Astrocyte of the spinal cord (primary cell): ENCODE measurements at regions not wholly inside any gene's neighbourhood (a gene's known extent, or its start where the extent isn't known, plus 50 kb on each side); places are given as distances from the start of the nearest gene placed in this dataset.

Experiments
- DNase-seq: peaks from one replicate; pipeline ENCODE4 v3.0.0; 2011; ENCODE audit warnings: low read depth, low spot score
- H3K4me3 ChIP-seq: 2 replicates; pipeline ENCODE4 v1.5.1; 2011; ENCODE audit warnings: low read depth, mild to moderate bottlenecking, low read length, moderate library complexity
- in situ Hi-C: cut with HindIII; loops from 2 replicates; pipeline ENCODE4 v1.10.0; 2017; ENCODE audit warnings: low sequenced_read_pairs
- TF ChIP-seq, protein P1 (sequence below): IDR thresholded peaks from 2 replicates; pipeline ENCODE4 v1.5.1; 2012; ENCODE audit warnings: low read depth, mild to moderate bottlenecking, low read length, inconsistent platforms

GRCh38 chr14:42228611-42229010, 621.9 kb downstream of the LRFN5 start:
- DNase-seq, result no peak
- no peak overlapping the region for H3K4me3 ChIP-seq
- TF ChIP-seq, protein P1, sequence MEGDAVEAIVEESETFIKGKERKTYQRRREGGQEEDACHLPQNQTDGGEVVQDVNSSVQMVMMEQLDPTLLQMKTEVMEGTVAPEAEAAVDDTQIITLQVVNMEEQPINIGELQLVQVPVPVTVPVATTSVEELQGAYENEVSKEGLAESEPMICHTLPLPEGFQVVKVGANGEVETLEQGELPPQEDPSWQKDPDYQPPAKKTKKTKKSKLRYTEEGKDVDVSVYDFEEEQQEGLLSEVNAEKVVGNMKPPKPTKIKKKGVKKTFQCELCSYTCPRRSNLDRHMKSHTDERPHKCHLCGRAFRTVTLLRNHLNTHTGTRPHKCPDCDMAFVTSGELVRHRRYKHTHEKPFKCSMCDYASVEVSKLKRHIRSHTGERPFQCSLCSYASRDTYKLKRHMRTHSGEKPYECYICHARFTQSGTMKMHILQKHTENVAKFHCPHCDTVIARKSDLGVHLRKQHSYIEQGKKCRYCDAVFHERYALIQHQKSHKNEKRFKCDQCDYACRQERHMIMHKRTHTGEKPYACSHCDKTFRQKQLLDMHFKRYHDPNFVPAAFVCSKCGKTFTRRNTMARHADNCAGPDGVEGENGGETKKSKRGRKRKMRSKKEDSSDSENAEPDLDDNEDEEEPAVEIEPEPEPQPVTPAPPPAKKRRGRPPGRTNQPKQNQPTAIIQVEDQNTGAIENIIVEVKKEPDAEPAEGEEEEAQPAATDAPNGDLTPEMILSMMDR, result no peak
- in situ Hi-C loops, result no loop called here

DNA sequence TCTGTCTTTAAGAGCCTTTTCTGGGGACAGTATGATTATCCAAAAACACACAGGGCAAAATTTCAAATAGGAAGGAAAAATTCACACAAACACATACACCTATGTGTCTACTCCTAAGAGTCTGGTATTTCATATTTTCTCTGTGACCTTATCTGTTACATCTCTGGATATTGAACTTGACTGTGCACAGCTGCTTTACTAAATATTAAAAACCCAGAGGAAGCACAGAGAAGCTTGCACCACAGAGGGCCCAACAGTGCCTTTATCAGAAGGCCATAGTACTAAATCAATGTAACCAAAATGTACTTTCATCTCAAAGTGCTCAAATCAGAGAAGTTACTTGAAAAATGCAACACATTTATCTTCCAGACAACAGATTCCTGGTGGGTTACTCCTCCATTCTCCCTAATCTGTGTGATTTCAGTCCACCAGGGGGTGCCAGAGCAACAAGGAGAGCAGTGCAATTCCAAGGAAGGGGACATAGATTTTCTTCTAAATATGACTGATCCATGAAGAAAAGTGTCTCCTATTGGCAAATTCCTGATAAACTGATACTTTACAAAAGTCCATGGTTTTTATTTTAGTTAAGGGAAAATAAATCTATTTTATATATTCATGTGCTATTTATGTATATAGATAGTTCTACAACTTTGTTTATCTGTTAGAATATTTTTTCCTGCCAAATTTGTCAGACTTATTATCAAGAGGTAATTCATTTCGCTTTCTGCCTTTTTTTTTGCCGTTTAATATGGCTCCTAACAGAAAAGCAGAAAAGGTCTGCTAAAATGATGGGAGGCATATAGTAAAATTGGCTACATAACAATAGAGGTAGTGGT, 617.6 kb downstream of the LRFN5 start:
- in situ Hi-C loops, result no loop called here
- TF ChIP-seq, protein P1, result peak; percentile 85
- DNase-seq, result peak; percentile 75
- no peak overlapping the region for H3K4me3 ChIP-seq

DNA sequence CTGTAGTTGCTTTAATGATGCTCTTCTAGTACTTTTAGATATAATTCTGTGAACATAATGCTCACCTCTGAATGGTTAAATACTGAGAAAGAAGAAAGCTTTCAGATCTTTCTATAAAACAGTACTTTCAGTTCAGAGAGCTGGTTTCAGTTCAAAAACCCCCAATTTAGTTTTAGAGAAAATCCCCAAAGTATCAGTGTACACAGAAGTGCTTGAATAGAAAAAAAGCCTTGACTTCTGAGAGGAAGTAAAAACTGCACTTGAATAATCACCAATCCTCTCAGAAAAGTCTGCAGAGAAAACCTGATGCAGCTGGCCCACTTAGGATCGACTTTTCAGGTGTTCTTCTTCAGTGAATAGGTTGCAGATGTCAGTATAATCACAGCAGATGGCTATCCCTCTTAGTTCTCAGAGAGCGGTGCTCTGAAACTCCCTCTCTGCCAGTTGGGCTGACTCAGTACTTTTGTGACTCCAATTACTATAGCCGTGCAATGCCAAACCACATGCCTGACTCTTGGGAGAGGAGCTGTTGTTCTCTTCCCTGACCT, 616.3 kb downstream of the LRFN5 start:
- H3K4me3 ChIP-seq, result no peak overlapping the region
- TF ChIP-seq, protein P1, result no peak
- peak; percentile 82 for DNase-seq
- in situ Hi-C loops, result no loop called here

DNA sequence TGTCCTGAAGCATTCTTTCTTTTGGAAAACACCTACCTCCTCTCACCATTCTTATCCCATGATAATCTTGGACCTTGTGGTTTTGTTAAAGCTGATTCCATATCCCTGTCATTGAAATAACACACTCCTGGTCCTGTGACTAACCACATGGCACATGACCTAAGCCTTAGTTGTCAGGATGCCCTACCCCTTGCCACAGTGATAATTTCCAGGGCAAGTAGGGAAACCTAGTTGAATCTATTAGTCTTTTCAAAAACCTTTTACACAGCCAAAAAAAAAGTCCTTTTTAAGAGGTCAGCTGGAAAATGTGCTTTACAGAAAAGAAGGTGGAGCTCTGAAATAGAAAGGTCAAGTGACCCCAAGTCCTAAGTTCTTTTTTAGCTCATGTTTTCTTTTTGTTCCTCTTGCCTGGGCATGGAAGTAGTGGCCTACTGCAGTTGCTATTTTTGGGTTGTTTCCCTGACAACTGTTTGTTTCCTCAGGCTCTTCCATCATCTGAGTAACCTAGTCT, 608.4 kb downstream of the LRFN5 start:
- H3K4me3 ChIP-seq, result no peak overlapping the region
- TF ChIP-seq, protein P1, result no peak
- in situ Hi-C loops, result no loop called here
- DNase-seq, result peak; percentile 81

- in situ Hi-C loops, result no loop called here
- TF ChIP-seq, protein P1, result no peak
- DNase-seq, result no peak
- no peak overlapping the region for H3K4me3 ChIP-seq
Observed at GRCh38 chr14:42200957-42201356, 594.3 kb downstream of the LRFN5 start.

GRCh38 chr14:42198010-42198409, 591.3 kb downstream of the LRFN5 start:
- TF ChIP-seq, protein P1, result no peak
- no peak for DNase-seq
- in situ Hi-C loops, result no loop called here

More at GRCh38 chr14:42198010-42198409, 591.3 kb downstream of the LRFN5 start:
- H3K4me3 ChIP-seq, result no peak overlapping the region
